ENCODE measurements at regions not wholly inside any gene's neighbourhood (a gene's known extent, or its start where the extent isn't known, plus 50 kb on each side); places are given as distances from the start of the nearest gene placed in this dataset.

GRCh38 chr6:106033806-106034205 lies 52.3 kb upstream of the PRDM1 start:
- TF ChIP-seq POLR2AphosphoS5 (IDR thresholded peaks at IDR 0.05; ENCODE audit: low read depth, low read length), result no peak
- no peak for TF ChIP-seq POLR2A (IDR thresholded peaks at IDR 0.05; ENCODE audit: low read depth, low read length)
- no peak for TF ChIP-seq TAF1 (IDR thresholded peaks at IDR 0.05; ENCODE audit: low read depth, low read length)
- no peak for TF ChIP-seq PAX5 (IDR thresholded peaks at IDR 0.05; ENCODE audit: insufficient read depth, low read length, severe bottlenecking)
- no peak for TF ChIP-seq SPI1 (IDR thresholded peaks at IDR 0.05; ENCODE audit: low read depth, low read length)

Measured in GM12891 (cell line).